ENCODE measurements at regions not wholly inside any gene's neighbourhood (a gene's known extent, or its start where the extent isn't known, plus 50 kb on each side); places are given as distances from the start of the nearest gene placed in this dataset.
"Not testable (repeated sequence)": the region's sequence is repeated elsewhere in the genome, so short reads cannot be mapped to it uniquely, and the experiment has no call there.

- no peak for DNase-seq
Measured at GRCh38 chr5:7210549-7210948, 185.4 kb upstream of the ADCY2 start.

GRCh38 chr5:7213525-7213924 lies 182.4 kb upstream of the ADCY2 start:
- no peak for DNase-seq

- no peak for DNase-seq
Measured at GRCh38 chr5:7214906-7215416, 181.0 kb upstream of the ADCY2 start.

DNA sequence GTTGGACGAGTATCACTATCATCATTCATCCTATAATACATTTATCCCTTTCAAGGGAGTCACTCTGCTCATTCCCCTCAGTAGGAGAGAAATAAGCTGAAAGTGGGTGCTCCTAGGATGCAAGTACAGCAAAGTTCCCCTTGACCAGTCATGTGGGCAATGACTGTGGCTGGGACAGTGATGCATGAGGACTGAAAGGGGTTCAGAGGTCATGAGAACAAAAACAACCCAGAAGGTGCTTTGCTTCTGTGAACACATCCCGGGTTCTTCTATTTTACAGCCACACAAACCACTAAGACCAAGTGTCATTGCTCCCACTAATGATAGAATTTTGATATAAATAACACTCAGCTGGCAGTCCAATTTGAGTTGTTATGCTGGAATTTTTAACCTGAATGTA lies 177.8 kb upstream of the ADCY2 start:
- no peak for DNase-seq

- DNase-seq, result no peak
Measured at GRCh38 chr5:7220156-7220555, 175.8 kb upstream of the ADCY2 start.

GRCh38 chr5:7221041-7221440 lies 174.9 kb upstream of the ADCY2 start:
- no peak for DNase-seq

DNA sequence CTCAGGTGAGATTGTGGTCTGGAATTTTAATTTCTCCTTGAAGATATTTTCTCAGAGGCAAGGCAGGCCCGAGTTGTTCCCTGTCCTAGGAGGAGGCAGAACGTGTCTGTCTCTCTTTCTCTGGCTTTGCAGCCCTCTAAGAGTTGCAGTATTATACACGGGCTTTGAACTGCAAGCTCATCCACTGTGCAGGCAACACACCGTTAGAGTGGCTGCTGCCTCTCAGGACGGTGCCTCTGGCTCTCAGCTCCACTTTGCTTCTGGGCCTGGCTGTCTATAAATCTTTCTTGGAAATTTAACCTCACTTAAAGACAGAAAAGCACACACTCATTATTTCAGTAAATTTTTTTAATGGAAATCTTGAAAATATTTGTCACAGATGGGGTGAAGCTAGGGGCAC lies 170.1 kb upstream of the ADCY2 start:
- no peak for DNase-seq

- no peak for DNase-seq
Measured at GRCh38 chr5:7242118-7242710, 153.7 kb upstream of the ADCY2 start.

DNA sequence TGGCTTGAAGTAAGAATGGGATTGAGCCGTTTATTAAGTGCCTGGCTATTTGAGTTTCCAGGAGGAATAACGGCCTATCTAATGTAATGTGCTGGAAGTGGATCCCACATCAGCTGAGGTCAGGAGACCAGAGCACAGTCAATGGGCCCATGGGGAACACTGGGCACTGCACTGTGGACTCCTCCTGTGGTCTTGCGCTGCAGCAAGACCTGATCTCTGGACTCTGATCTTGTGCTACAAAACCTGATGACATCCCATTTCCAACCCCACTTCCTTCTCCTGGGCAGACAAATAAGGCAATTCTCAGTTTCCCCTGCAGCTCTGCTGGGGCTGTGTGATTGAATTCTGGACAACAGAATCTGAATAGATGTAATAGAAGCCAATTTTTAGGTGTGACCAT lies 151.7 kb upstream of the ADCY2 start:
- no peak for DNase-seq

DNA sequence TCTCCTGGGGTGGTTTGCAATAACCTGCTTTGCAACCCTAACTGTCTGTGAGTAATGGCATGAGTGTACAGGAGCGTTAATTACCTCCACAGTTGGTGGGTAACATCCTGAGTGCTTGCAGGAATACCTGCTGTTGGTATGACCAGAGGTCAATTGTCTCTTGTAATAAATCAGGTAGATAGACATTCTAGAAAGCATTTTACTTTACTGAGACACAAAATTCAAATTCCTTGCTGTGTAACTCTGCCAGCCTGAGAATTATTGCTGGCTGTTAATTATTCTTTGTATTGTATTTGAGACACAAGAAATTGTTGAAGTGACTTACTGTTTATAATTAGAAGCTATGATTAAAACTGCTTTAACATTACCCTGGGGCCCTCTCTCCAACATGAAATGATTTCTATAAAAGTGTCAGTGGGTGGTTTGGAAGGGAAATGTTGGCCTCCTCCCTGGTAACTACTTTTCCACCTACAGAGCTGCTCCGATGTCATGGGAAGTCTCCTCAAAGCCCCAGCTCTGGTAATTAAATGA lies 150.8 kb upstream of the ADCY2 start:
- no peak for DNase-seq

DNA sequence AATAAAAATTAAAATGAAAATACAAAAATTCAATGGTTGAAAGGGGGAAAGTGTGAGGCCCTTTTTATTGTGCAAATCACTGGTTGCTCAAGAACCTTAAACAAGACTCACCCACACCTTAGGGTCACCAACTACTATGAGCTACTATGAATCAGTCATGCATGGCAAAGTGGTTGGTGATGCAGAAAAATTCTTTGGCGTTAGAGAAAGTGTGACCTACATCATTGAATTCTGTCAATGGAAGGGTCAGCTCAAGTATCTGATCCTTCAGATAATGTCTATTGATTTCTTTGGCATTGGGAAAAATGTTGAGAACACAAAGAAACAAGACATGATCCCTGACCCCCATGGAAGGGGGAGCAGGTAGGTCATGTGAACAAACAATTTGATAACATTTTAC lies 149.7 kb upstream of the ADCY2 start:
- DNase-seq, result no peak

- no peak for DNase-seq
Measured at GRCh38 chr5:7250004-7250403, 145.9 kb upstream of the ADCY2 start.

GRCh38 chr5:7250611-7251010 lies 145.3 kb upstream of the ADCY2 start:
- no peak for DNase-seq

- no peak for DNase-seq
Measured at GRCh38 chr5:7251132-7251531, 144.8 kb upstream of the ADCY2 start.

DNA sequence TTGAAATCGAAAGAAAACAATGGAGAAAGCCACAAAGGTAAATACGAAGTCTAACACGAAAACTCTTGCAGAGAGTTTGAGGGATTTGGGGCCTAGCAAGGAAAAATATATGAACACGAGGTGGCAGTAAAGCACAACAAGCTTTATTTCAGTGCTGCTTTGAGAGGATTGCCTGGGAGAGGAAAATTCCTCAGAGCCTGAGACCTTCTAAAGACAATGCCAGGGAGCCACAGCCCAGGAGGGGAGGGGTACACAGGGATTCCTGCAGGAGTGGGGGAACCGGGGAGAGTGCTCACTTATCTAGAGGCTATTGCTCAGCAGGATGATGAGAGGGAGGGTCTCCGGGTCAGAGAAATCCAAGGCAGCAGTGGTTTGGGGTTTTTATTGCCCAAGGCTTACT lies 134.9 kb upstream of the ADCY2 start:
- DNase-seq, result peak in 1 of 56 donors; percentile 19

DNA sequence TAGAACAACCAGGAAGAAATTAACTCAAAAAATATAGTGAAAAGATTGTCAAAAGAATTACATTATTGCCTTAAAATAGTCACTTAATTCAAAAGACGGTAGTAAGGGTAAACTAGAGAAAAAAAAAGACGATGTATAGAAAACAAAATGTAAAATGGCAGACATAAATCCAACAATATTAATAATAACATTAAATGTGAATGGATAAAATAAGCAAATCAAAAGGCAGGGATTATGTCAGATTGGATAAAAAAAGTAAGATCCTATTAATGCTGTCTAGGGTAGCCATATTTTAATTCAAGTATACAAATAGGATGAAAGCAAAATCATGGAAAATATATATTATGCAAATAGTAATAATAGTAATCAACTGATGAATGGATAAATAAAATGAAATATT lies 134.0 kb upstream of the ADCY2 start:
- DNase-seq, result no peak

- DNase-seq, result not testable (repeated sequence)
Measured at GRCh38 chr5:7263398-7264015, 132.4 kb upstream of the ADCY2 start.

DNA sequence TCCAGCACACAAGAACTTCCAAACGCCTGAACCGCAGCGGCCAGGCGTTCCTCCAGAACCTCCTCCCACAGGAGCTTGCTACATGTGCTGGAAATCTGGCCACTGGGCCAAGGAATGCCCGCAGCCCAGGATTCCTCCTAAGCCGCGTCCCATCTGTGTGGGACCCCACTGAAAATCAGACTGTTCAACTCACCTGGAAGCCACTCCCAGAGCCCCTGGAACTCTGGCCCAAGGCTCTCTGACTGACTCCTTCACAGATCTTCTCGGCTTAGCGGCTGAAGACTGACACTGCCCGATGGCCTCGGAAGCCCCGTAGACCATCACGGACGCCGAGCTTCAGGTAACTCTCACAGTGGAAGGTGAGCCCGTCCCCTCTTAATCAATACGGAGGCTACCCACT lies 130.2 kb upstream of the ADCY2 start:
- not testable (repeated sequence) for DNase-seq

- DNase-seq, result not testable (repeated sequence)
Measured at GRCh38 chr5:7268722-7269121, 127.2 kb upstream of the ADCY2 start.

- no peak for DNase-seq
Measured at GRCh38 chr5:7269591-7270274, 126.2 kb upstream of the ADCY2 start.

DNA sequence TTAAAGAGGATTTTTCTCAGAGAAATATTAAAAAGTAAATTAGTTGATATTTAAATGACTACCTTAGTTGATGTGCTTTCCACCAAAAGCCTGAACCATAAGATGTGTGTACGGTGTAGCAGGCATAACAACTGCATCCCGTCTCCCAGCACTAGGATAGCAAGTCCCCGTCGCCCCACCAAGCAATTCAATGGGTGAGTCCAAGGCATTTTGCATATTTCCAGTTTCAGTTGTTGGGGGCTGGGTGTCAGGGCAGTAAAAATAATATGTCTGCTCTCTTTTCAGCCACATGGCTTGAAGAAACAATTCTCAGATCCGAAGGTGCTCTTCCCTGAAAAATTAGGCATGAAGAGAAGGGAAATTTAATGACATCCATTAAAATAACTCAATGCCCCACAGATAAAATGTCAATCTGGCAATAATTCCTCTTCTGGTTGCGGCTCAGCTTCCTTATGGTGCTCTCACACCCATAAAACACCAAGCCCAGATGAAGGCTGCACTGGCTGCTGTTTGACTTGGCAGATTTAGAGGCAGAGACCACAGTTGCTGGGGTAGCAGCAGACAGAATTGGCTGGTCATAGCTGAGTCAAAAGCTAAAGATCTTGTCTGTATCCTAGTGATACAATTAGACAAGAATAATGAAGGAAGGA lies 124.4 kb upstream of the ADCY2 start:
- DNase-seq, result no peak

DNA sequence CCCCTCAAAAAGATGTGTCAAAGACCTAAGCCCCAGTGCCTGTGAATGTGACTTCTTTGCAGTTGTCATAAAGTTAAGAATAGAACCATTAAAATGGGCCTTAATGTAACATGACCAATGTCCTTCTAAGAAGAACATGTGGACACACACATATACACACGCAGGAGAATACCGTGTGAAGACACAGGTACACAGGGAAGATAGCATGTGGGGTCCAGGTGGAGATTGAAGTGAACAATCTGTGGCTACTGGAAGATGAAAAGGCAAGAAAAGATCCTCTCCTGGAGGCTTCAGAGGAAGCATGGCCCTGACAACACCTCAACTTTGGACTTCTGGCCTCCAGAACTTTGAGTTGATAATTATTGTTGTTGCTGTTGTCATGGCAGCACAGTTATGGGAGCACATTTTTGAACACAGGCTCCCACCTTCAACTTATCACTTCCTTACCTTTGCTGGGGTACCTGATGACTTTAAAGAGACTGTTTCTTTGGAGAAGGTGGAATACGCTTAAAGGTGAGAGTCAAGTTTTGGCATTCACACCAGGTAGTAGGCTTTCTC lies 123.5 kb upstream of the ADCY2 start:
- DNase-seq, result no peak

Measured in amygdala (tissue), 56 donors.